H1 (cell line): ENCODE measurements at regions not wholly inside any gene's neighbourhood (a gene's known extent, or its start where the extent isn't known, plus 50 kb on each side); places are given as distances from the start of the nearest gene placed in this dataset.

Source experiments
- CREB1 ChIP-seq: IDR thresholded peaks from 2 replicates; pipeline ENCODE4 v1.6.1; 2012; ENCODE audit warnings: inconsistent platforms
- CTBP2 ChIP-seq: IDR thresholded peaks from 2 replicates; pipeline ENCODE4 v1.7.0; 2011; ENCODE audit warnings: borderline replicate concordance, mild to moderate bottlenecking, moderate library complexity, mixed read lengths, low read length; ENCODE audit not compliant: insufficient read depth, insufficient read length
- EGR1 ChIP-seq: IDR thresholded peaks from 2 replicates; pipeline ENCODE4 v1.6.1; 2011; ENCODE audit warnings: low read depth, low read length, borderline replicate concordance
- POLR2A ChIP-seq, 2 experiments: IDR thresholded peaks; 1 replicate in 1 of 2; 2 replicates in 1 of 2; pipeline ENCODE4 v1.6.1; 2011; ENCODE audit warnings: low read depth in 2 of 2, low read length in 2 of 2, mild to moderate bottlenecking in 2 of 2; ENCODE audit errors: control extremely low read depth in 1 of 2
- ZNF274 ChIP-seq: IDR thresholded peaks from 2 replicates; pipeline ENCODE4 v1.7.0; 2012; ENCODE audit warnings: low read length, borderline replicate concordance; ENCODE audit errors: extremely low read depth
- TF ChIP-seq, protein P1 (sequence below), 3 experiments: IDR thresholded peaks; 1 replicate in 2 of 3; 2 replicates in 1 of 3; pipeline versions ENCODE4 v1.5.1 to v1.6.1; 2011; ENCODE audit warnings: low read length in 3 of 3, mild to moderate bottlenecking in 3 of 3, inconsistent platforms in 2 of 3, low read depth in 1 of 3, moderate library complexity in 1 of 3; ENCODE audit not compliant: insufficient read depth in 1 of 3; ENCODE audit errors: control extremely low read depth in 1 of 3

DNA sequence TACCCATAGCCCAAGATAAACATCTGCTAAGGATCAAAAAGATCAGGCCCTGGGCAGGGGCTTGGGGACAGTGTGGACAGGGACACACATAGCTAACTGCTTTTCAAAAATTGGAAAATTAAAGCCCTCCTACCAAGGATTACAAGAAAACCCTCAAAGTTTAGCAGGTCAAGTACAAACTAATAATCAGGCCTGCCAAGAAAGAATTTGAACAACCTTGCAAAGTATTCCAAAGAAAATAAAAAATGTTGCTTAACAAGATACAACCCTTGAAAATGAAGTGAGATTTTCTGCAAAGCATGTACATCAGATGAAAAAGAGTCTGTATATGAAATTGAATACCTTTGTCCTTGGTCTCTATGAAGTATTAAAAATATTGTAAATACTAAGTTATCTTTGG, 67.3 kb downstream of the KLF12 start:
- no peak for TF ChIP-seq EGR1
- no peak for TF ChIP-seq CTBP2
- TF ChIP-seq, protein P1, sequence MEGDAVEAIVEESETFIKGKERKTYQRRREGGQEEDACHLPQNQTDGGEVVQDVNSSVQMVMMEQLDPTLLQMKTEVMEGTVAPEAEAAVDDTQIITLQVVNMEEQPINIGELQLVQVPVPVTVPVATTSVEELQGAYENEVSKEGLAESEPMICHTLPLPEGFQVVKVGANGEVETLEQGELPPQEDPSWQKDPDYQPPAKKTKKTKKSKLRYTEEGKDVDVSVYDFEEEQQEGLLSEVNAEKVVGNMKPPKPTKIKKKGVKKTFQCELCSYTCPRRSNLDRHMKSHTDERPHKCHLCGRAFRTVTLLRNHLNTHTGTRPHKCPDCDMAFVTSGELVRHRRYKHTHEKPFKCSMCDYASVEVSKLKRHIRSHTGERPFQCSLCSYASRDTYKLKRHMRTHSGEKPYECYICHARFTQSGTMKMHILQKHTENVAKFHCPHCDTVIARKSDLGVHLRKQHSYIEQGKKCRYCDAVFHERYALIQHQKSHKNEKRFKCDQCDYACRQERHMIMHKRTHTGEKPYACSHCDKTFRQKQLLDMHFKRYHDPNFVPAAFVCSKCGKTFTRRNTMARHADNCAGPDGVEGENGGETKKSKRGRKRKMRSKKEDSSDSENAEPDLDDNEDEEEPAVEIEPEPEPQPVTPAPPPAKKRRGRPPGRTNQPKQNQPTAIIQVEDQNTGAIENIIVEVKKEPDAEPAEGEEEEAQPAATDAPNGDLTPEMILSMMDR (IDR thresholded peaks at IDR 0.05; ENCODE audit: control extremely low read depth in 1 of 3, insufficient read depth in 1 of 3, low read depth in 1 of 3, low read length in 3 of 3), result no peak
- TF ChIP-seq POLR2A (IDR thresholded peaks at IDR 0.05; ENCODE audit: control extremely low read depth in 1 of 2, low read depth in 2 of 2, low read length in 2 of 2), result no peak
- no peak for TF ChIP-seq CREB1
- no peak for TF ChIP-seq ZNF274
